ENCODE measurements at regions not wholly inside any gene's neighbourhood (a gene's known extent, or its start where the extent isn't known, plus 50 kb on each side); places are given as distances from the start of the nearest gene placed in this dataset.

GRCh38 chr4:96073461-96073860 is 233.6 kb downstream of the PDHA2 start:
- H2AFZ ChIP-seq (ENCODE audit: low read length): no peak overlapping the region
- H3K9me2 ChIP-seq (ENCODE audit: insufficient read depth, low read length): no peaks in the 10 kb centered on the region; the same call in 1 of the 2 replicates
- ChIA-PET POLR2A (no interaction called here), CTCF (ENCODE audit: unreplicated experiment) (no interaction called here)
- no peaks in the 10 kb centered on the region for H3K4me1 ChIP-seq (ENCODE audit: insufficient read depth, low read length, poor library complexity, severe bottlenecking)
- no peaks in the 10 kb centered on the region for H3K79me2 ChIP-seq (ENCODE audit: insufficient read depth, low read depth, low read length)
- H3K4me3 ChIP-seq (ENCODE audit: low read depth, low read length, poor library complexity, severe bottlenecking): no peak overlapping the region
- H3K4me2 ChIP-seq (ENCODE audit: low read length): no peak overlapping the region
- H3K36me3 ChIP-seq (ENCODE audit: insufficient read depth, low read length): no peaks in the 10 kb centered on the region
- H4K20me1 ChIP-seq (ENCODE audit: insufficient read depth, low read length): no peaks in the 10 kb centered on the region
- TF ChIP-seq CTCF (conservative IDR thresholded peaks at IDR 0.05; ENCODE audit: low read length): no peak
- TF ChIP-seq EZH2phosphoT487 (IDR thresholded peaks at IDR 0.05; ENCODE audit: borderline replicate concordance, low read depth, low read length): no peak
- no peak overlapping the region for H3K27ac ChIP-seq (ENCODE audit: low read depth, low read length, poor library complexity, severe bottlenecking)
- H3K9me3 ChIP-seq (ENCODE audit: low read length): no peaks in the 10 kb centered on the region
- BruUV-seq (replicated peaks): no TSS peak
- DNase-seq (ENCODE audit: low spot score): no peak
- intact Hi-C loops (cut with micrococcal nuclease; ENCODE audit: unreplicated experiment): no loop called here

GRCh38 chr4:96092151-96092705 is 252.3 kb downstream of the PDHA2 start:
- Histone ChIP-seq H3K36me3 (ENCODE audit: insufficient read depth, low read length) (no peaks in the 10 kb centered on the region), H4K20me1 (ENCODE audit: insufficient read depth, low read length) (no peaks in the 10 kb centered on the region), H3K4me3 (ENCODE audit: low read depth, low read length, poor library complexity, severe bottlenecking) (no peak overlapping the region), H3K27ac (ENCODE audit: low read depth, low read length, poor library complexity, severe bottlenecking) (no peak overlapping the region), H3K4me1 (ENCODE audit: insufficient read depth, low read length, poor library complexity, severe bottlenecking) (no peaks in the 10 kb centered on the region), H3K4me2 (ENCODE audit: low read length) (no peak overlapping the region), H3K9me3 (ENCODE audit: low read length) (no peaks in the 10 kb centered on the region), H3K79me2 (ENCODE audit: insufficient read depth, low read depth, low read length) (no peaks in the 10 kb centered on the region), H3K9me2 (ENCODE audit: insufficient read depth, low read length) (no peaks in the 10 kb centered on the region), H2AFZ (ENCODE audit: low read length) (no peak overlapping the region)
- CTCF ChIA-PET (ENCODE audit: unreplicated experiment): no interaction called here
- TF ChIP-seq CTCF (conservative IDR thresholded peaks at IDR 0.05; ENCODE audit: low read length): no peak
- TF ChIP-seq EZH2phosphoT487 (IDR thresholded peaks at IDR 0.05; ENCODE audit: borderline replicate concordance, low read depth, low read length): no peak
- no peak for DNase-seq (ENCODE audit: low spot score)
- intact Hi-C loops (cut with micrococcal nuclease; ENCODE audit: unreplicated experiment): no loop called here
- no TSS peak for BruUV-seq (replicated peaks)
- POLR2A ChIA-PET: interaction anchor here (0.6 to 0.7 kb wide), 2 partner anchors 119 to 724 kb away, joined by 3 to 5 read pairs; no protein-coding TSS in a partner anchor

- no peak for TF ChIP-seq CTCF (conservative IDR thresholded peaks at IDR 0.05; ENCODE audit: low read length)
- TF ChIP-seq EZH2phosphoT487 (IDR thresholded peaks at IDR 0.05; ENCODE audit: borderline replicate concordance, low read depth, low read length): no peak
- Histone ChIP-seq H3K4me1 (ENCODE audit: insufficient read depth, low read length, poor library complexity, severe bottlenecking) (no peaks in the 10 kb centered on the region), H3K9me2 (ENCODE audit: insufficient read depth, low read length) (no peaks in the 10 kb centered on the region), H3K4me2 (ENCODE audit: low read length) (no peak overlapping the region), H3K27ac (ENCODE audit: low read depth, low read length, poor library complexity, severe bottlenecking) (no peak overlapping the region), H4K20me1 (ENCODE audit: insufficient read depth, low read length) (no peaks in the 10 kb centered on the region), H3K9me3 (ENCODE audit: low read length) (no peaks in the 10 kb centered on the region), H3K4me3 (ENCODE audit: low read depth, low read length, poor library complexity, severe bottlenecking) (no peak overlapping the region), H3K79me2 (ENCODE audit: insufficient read depth, low read depth, low read length) (no peaks in the 10 kb centered on the region), H3K36me3 (ENCODE audit: insufficient read depth, low read length) (no peaks in the 10 kb centered on the region), H2AFZ (ENCODE audit: low read length) (no peak overlapping the region)
- CTCF ChIA-PET (ENCODE audit: unreplicated experiment): no interaction called here
- intact Hi-C loops (cut with micrococcal nuclease; ENCODE audit: unreplicated experiment): no loop called here
- POLR2A ChIA-PET: interaction anchor here (0.6 kb wide), 1 partner anchor 725 kb away, joined by 5 read pairs; no protein-coding TSS in a partner anchor
- no TSS peak for BruUV-seq (replicated peaks)
- no peak for DNase-seq (ENCODE audit: low spot score)
These were observed 253.2 kb downstream of the PDHA2 start for GRCh38 chr4:96093057-96093456.

Measured in OCI-LY7 (cell line).